ENCODE measurements at regions not wholly inside any gene's neighbourhood (a gene's known extent, or its start where the extent isn't known, plus 50 kb on each side); places are given as distances from the start of the nearest gene placed in this dataset.

DNA sequence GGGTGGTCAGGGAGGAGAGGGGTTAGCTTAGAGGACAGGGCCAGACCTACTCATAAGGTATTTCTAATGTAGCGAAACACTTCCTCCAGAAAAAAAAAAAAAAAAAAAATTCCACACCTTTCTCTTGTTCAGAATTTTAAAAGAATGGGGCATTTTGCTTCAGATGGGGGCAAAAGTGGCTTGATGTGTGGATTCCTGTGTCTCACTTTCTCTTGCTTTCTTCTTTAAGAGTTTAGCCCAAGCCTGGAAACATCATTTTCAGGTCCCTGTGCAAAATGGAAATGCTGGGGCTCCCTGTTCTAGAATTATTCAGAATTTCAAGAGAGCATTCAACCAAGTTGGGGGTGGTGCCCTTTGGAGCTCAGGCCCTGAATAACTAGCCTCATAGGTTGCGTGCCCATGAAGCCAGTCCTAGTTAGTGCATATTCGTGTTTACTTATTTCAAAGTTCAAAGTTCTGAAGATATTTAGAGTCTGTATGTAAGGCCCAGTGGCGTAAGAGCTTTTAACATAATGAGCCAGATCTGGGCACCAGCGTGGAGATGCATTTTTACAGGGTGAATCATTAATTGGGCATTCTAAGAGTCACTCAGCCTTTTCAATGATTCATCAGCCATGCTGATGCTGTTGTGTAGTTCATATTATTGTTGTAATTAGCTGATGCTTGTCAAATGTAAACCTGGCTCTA lies 104.5 kb downstream of the RPLP1 start (continued):
- TF ChIP-seq FOXA2 (IDR thresholded peaks at IDR 0.05) (peak; percentile 97), TAF1 (conservative IDR thresholded peaks at IDR 0.05) (no peak), HNF4A (conservative IDR thresholded peaks at IDR 0.05) (peak; percentile 96 to 97), GABPA (IDR thresholded peaks at IDR 0.05 in 1 of 2, conservative IDR thresholded peaks at IDR 0.05 in 1 of 2) (peak in 1 of 2 donors; percentile 21), RXRA (IDR thresholded peaks at IDR 0.05) (peak; percentile 82 to 98), FOXA1 (IDR thresholded peaks at IDR 0.05) (peak; percentile 96), SP1 (IDR thresholded peaks at IDR 0.05) (peak; percentile 98)
- TF ChIP-seq, protein P1, sequence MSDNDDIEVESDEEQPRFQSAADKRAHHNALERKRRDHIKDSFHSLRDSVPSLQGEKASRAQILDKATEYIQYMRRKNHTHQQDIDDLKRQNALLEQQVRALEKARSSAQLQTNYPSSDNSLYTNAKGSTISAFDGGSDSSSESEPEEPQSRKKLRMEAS (IDR thresholded peaks at IDR 0.05) = peak; percentile 94
- TF ChIP-seq, protein P2, sequence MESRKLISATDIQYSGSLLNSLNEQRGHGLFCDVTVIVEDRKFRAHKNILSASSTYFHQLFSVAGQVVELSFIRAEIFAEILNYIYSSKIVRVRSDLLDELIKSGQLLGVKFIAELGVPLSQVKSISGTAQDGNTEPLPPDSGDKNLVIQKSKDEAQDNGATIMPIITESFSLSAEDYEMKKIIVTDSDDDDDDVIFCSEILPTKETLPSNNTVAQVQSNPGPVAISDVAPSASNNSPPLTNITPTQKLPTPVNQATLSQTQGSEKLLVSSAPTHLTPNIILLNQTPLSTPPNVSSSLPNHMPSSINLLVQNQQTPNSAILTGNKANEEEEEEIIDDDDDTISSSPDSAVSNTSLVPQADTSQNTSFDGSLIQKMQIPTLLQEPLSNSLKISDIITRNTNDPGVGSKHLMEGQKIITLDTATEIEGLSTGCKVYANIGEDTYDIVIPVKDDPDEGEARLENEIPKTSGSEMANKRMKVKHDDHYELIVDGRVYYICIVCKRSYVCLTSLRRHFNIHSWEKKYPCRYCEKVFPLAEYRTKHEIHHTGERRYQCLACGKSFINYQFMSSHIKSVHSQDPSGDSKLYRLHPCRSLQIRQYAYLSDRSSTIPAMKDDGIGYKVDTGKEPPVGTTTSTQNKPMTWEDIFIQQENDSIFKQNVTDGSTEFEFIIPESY (IDR thresholded peaks at IDR 0.05) = peak; percentile 87

DNA sequence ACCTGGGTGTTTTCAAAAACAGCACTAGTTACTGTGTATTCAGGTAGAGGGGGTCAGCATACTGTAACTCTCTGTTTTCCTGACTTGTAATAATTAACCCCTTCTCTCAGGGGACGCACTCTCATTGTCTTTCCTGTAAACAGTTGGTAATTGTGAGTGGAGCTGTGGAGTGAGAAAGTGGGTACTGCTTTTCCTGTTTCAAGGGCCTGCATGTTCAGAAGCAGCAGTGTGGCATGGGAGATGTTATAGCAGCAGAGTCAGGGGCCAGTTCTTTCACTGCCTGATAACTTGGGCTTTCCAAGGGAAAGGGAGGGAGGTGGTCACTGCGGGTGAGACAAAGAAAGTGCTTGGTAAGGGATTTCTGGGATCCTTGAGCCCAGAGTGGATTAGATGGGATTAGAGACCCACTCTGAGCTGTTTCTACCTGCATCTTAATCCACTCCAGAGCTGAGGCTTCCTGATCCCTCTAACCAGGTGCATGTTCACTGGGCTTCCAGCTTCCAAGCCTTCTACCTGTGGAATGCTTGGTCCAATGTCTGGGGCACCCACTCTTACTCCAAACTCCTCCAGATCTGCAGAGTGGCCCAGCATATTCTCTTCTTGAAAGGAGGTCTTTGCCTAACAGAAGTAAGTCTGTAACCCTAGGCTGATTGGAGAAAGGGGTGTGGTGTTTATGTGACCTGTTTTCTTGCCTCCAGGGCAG lies 105.2 kb downstream of the RPLP1 start:
- Histone ChIP-seq H3K9ac (ENCODE audit: low read depth in 1 of 2, low read length in 2 of 2) (no peak overlapping the region), H3K4me1 (ENCODE audit: control insufficient read depth in 4 of 4, insufficient read depth in 4 of 4, low read length in 3 of 4) (peaks cover 17 to 81% (median 69%) of the 10 kb centered on the region in 4 donors), H3K9me3 (ENCODE audit: control insufficient read depth in 4 of 4, low read length in 3 of 4) (no peaks in the 10 kb centered on the region), H3K27ac (ENCODE audit: low read depth in 1 of 2, low read length in 2 of 2) (peak overlapping the region; percentile 85 to 87), H3K4me3 (ENCODE audit: low read depth in 1 of 3, low read length in 3 of 3) (no peak overlapping the region), H3K36me3 (ENCODE audit: control insufficient read depth in 4 of 4, insufficient read depth in 3 of 4, low read depth in 1 of 4, low read length in 3 of 4) (no peaks in the 10 kb centered on the region), H3K27me3 (ENCODE audit: control insufficient read depth in 4 of 4, insufficient read depth in 4 of 4, low read length in 3 of 4) (no peaks in the 10 kb centered on the region)
- 49% methylated on average over 2 of the region's 2 CpGs for WGBS
- TF ChIP-seq RAD21 (IDR thresholded peaks at IDR 0.05) (no peak), JUND (IDR thresholded peaks at IDR 0.05) (peak in 1 of 2 donors; percentile 1)
- no peak for DNase-seq (ENCODE audit: low spot score)

DNA sequence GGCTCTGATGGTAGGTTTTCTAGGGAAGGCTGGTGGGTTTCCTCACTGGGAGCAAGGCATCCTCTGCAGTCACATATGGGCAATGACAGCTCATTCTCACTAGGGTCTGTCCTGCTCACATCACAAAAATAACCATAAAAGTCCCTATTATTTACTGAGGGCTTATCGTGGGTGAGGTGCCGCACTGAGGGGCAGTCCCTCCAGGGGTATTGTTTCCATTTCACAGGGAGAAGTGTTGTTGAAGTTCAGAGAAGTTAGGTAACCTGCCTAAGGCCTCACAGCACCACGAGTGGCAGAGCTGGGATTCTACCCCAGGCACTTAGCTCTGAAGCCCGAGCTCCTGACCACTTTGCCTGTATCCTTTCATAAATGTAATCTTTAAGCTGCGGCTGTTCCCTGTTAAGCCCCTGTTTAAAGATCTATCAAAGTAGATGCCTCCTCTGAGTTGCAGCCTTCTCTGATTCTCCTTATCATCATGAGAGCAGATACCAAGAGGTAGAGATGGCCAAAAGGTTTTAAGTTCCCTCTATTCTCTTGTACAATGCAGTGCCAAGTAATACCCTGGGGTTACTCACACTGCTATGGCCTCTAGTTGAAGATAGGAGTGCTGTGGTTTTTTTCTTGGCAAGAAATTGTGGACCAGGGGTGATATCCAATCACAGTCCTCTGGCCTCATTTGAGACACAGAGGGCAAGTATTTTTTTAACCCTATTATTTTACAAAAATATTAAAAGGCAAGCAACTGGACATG lies 107.0 kb downstream of the RPLP1 start:
- no peak overlapping the region for H3K4me3 ChIP-seq (ENCODE audit: low read depth in 1 of 3, low read length in 3 of 3)
- peaks cover 20 to 81% (median 69%) of the 10 kb centered on the region in 4 donors for H3K4me1 ChIP-seq (ENCODE audit: control insufficient read depth in 4 of 4, insufficient read depth in 4 of 4, low read length in 3 of 4)
- no peak overlapping the region for H3K27ac ChIP-seq (ENCODE audit: low read depth in 1 of 2, low read length in 2 of 2)
- no peaks in the 10 kb centered on the region for H3K9me3 ChIP-seq (ENCODE audit: control insufficient read depth in 4 of 4, low read length in 3 of 4)
- no peak overlapping the region for H3K9ac ChIP-seq (ENCODE audit: low read depth in 1 of 2, low read length in 2 of 2)
- no peak for DNase-seq (ENCODE audit: low spot score)
- no peaks in the 10 kb centered on the region for H3K36me3 ChIP-seq (ENCODE audit: control insufficient read depth in 4 of 4, insufficient read depth in 3 of 4, low read depth in 1 of 4, low read length in 3 of 4)
- WGBS = 76% methylated on average over 5 of the region's 5 CpGs
- TF ChIP-seq RXRA (IDR thresholded peaks at IDR 0.05) (no peak), EGR1 (IDR thresholded peaks at IDR 0.05; ENCODE audit: low read depth in 2 of 2) (no peak)
- TF ChIP-seq, protein P3, sequence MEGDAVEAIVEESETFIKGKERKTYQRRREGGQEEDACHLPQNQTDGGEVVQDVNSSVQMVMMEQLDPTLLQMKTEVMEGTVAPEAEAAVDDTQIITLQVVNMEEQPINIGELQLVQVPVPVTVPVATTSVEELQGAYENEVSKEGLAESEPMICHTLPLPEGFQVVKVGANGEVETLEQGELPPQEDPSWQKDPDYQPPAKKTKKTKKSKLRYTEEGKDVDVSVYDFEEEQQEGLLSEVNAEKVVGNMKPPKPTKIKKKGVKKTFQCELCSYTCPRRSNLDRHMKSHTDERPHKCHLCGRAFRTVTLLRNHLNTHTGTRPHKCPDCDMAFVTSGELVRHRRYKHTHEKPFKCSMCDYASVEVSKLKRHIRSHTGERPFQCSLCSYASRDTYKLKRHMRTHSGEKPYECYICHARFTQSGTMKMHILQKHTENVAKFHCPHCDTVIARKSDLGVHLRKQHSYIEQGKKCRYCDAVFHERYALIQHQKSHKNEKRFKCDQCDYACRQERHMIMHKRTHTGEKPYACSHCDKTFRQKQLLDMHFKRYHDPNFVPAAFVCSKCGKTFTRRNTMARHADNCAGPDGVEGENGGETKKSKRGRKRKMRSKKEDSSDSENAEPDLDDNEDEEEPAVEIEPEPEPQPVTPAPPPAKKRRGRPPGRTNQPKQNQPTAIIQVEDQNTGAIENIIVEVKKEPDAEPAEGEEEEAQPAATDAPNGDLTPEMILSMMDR (IDR thresholded peaks at IDR 0.05; ENCODE audit: low read depth, low read length, missing input control) = peak; percentile 17
- no peaks in the 10 kb centered on the region for H3K27me3 ChIP-seq (ENCODE audit: control insufficient read depth in 4 of 4, insufficient read depth in 4 of 4, low read length in 3 of 4)

Data from liver (tissue), 8 donors.